Stimulated activated CD4-positive, alpha-beta T cell treated with anti-CD3 and anti-CD28 coated beads, Interleukin-12 subunit alpha, Interleukin-12 subunit beta, amount 100 ng/mL, for 24 hours (primary cell): ENCODE measurements at regions not wholly inside any gene's neighbourhood (a gene's known extent, or its start where the extent isn't known, plus 50 kb on each side); places are given as distances from the start of the nearest gene placed in this dataset.
"Not testable (repeated sequence)": the region's sequence is repeated elsewhere in the genome, so short reads cannot be mapped to it uniquely, and the experiment has no call there.

Source experiments
- DNase-seq, 2 experiments: peaks; one replicate each; pipeline ENCODE4 v3.0.0-alpha.2; 2020; ENCODE audit warnings: low read depth in 2 of 2

DNA sequence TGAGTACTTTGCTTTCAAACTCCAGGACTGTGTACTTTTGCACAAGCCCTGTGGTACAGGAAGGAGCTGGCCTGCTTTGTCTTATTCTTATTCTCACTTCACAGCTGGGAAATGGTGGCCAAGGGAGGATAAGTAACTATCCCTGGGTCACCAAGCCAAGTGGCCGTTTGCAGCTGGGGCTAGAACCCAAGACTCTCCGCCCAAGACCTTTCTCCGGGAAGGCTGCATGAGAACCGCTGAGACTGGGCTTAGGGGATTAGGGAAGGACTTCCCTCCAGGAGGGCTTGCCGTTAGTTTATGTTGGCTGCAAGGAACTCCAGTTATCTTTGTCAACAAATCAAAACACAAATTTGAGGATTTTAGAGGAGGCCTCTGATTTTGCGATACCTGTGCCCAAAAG is 109.5 kb upstream of the ADRA1D start:
- DNase-seq: no peak

DNA sequence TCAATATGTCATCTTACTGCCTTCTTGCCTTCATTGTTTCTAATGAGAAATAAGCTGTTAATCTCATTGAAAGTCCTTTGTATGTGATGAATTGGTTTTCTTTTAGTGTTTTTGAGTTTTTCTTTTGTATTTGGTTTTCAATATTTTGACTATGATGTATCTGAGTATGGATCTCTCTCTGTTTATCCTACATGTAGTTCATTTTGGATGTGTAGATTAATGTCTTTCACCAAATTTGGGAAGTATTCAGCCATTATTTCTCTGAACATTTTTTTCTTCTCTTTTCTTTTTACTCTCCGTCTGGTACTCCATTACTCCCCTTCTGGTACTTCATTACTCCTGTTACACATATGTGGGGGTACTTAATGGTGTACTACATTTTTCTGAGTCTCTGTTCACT is 103.3 kb upstream of the ADRA1D start:
- DNase-seq: no peak

DNA sequence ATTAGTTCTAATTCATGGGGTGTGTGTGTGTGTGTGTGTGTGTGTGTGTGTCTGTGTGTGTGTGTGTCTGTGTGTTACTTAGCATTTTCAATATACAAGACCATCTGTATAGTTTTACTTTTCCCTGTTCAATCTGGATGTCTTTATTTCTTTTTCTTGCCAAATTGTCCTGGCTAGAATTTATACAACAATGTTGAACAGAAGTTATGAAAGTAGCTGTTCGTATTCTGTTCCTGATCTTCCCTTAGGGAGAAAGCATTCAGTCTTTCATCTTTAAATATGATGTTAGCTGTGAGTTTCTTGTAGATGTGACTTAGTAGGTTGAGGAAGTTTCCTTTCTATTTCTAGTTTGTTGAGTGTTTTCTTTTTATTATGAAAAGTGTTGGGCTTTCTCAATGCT is 101.0 kb upstream of the ADRA1D start:
- no peak for DNase-seq

DNA sequence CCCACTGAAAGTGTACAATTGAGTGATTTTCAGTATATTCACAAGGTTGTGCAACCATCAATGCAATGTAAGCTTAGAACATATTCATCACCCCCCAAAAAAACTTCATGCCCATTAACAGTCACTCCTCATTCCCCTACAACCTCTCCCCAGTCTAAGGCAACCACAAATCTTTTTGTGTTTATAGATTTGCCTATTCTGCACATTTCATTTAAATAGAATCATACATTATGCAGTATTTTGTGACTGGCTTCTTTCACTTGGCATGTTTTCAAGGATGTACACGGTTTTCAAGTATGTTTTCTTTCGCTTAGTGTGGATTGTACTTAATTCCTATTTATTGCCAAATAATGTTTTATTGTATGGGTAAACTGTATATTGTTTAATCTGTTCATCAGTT is 95.6 kb upstream of the ADRA1D start:
- no peak for DNase-seq

DNA sequence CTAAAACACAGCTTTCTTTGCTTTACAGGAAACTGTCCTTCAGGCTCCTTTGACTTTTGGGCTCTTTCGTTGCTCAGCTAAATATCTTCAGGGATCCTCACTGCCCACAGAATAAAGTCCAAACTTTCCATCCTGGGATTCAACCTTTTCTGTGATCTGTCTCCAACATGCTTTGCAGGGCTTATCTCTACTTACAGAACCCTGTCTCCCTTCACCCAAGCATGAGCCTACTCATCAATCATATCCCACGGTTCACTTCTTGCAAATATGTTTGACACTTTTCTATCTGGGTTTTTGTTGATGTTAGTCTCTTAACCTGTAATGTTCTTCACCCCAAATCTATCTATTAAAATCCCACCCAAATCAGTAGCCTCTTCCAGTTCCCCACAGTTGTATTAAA is 93.5 kb upstream of the ADRA1D start:
- DNase-seq: no peak

DNA sequence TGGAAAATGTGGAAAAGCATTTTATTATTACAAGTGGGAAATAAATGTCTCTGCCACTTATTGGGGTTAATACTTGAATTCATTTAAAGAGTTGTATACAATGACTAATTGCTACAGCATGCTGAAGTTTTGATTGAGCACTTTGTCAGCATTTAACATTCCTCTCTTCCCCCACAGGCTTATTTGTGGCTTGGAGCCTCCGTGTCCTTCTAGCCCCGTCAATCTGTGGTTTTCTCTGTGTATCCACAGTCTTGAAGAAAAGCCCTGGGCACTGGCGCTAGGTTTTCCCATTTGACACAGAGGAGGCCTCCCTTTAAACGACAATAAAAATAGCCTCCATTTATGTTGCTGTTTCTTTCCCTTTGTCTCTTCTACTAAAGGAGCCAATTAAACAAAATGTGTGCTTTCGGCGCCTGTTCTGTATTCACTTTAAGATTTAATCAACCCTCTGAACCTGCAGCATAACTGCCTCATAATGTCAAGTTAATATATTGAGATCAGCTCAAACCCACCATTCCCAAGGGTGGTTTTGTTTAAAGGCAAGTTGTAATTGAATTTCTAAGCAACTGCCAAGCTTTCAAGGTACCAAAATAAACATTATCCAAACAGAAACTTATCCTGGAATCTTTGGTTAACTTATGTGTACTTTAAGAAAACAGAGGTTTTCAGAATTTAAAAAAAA is 92.9 kb upstream of the ADRA1D start:
- DNase-seq: no peak

DNA sequence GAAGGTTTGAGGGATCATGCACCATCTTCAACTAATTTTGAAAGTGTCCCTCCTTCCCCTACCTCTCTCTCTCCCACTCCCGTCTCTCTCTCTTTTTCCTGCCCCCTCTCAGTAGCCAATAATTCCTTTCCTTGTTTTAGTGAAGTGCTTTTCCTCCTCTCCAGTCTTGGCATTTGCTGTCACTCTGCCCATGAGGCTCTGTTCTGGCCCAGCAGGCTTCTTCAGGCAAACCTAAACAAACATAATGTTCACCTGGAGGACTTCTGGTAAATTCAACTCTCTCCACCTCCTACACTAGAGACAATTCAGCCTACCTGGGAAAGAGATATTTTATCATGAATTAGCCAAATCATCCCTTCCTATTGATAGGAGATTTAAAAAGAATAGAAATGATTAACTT is 86.6 kb upstream of the ADRA1D start:
- no peak for DNase-seq

DNA sequence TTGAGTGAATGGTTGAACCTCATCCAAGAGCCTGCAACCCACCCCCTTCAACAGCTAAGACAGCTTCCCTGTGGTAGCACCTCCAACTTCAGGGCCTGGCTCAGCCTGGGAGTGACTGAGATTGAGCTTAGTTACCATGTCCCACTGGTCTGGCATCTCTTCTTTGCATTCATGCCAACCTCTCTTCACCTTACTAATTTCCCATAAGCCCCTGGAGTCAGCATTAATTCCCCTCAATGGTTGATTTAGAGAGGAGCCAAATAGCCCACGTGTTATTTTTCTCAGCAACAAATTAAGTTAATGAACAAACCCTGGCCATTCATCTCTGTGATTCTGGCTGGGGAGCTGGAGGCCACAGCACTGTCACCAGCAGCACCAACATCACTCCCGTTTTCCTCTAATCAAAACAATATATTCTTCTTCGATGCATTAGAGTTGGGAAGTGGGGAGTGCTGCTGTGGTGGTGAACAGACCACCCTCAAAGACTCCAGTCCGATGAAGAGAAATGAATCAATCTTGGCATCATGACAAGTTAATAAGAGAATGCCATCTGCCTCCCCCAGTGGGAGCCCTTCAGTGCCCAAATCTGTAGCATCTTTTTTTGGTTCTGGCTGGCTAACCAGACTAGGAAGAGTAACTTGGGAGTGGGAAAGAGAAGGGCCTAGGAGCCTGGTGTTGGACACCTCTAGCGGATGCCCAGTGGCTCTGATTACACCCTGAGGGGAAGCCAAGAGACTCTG is 83.2 kb upstream of the ADRA1D start:
- no peak for DNase-seq

DNA sequence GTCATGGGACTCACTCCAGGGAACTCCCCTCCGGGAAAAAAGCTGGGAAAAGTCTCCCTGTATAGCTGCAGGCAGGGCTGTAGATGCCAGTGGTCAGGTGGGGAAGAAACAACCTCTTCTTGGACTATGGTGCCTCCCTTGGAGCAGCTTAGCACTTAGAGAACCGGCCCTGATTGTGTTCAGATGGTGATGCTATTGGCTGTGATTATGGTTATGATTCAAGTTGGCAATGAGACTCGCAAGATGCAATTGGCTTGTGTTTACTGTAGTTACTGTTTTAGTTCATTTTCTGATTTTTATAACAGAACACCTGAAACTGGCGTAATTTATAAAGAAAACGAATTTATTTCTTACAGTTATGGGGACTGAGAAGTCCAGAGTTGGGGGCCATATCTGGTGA is 80.9 kb upstream of the ADRA1D start:
- no peak for DNase-seq

DNA sequence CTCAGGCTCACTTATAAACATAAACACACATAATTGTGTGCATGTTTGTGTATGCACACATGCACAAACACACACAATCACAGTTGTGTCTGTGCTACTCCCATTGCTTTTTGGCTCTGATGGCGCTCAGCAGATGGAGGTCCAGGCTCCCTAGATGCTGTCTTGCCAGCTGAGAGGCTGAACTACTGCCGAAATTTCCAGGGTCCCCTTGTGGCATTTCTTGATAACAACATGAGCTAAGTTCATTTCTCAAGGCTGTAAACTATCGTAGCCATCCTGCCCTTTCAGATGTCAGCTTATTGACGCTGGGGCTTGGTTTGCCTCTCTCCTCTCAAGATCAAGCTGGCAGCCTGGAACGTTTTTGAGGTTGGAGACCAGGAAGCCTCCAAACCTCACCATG is 80.1 kb upstream of the ADRA1D start:
- no peak for DNase-seq

DNA sequence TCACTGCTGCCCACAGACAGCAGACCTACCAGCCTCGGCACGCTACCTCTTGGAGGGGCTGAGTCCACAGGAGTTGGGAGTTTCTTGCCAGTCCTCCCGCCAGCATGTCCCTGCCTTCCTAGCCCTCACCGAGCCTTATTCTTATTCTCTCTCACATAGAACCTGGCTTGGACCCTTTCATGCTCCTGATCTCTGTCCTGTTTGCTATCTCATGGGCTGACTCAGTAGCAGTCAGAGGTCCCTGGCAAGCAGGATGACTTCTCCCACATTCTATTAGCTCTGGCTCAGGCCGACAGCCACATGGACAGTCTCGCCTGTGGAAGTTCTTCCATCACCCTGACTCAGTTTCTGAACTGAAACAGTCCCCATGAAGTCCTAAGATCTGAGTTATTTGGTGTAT is 79.5 kb upstream of the ADRA1D start:
- DNase-seq: no peak

DNA sequence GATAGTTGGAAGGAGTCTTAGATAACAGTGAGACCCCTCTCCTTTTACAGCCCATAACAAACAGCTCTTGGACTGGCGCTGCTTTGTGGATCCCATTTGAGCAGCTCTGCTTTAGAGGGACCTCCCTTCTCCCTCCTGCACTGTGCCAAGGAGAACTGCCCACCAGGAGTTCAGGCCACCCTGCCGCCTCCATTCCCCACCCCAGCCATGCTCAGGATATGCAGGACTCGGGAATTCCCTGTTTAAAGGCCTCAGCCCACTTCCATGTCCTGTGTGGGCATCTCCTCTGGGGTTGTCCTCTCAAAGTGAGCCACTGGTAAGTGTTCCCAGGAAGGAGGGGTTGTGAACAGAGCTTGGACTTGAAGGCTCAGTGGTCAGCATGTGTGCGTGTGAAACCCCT is 78.9 kb upstream of the ADRA1D start:
- no peak for DNase-seq

DNA sequence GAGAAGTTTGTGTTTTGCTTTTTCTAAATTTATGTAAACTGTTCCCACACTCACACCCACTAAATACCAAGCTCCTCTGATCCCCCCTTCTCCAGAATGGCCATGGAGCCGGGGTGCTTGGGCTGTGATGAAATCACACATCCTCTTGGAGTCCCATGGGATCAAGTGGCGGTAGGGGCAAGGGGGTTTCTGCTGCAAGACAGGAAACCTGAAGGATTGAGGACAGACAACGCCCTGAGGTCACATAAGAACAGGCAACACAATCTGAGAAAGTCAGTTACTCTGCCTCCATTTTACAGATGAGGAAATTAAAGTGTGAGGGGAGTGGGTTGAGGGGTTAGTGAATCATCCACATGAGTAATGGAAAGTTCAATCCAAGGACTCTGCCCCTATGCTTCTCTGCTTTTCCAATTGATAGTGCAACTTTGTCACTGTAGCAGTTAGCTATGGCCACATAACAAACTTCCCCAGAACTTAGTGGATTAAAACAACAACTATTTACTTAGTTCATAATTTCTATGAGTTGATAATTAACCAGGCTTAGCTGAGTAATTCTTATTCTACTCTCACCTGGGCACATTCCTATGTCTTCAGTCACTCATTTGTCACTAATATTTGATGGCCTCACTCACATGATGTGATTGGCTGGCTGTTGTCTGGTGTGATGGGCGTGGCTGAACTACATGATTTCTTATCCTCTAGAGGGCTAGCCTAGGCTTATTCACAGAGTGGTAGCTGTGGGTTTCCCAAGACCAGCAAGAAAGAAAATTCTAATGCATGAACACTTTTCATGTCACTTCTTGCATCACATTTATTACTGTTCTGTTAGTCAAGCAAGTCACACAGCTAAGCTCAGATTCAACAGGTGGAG is 77.3 kb upstream of the ADRA1D start:
- no peak for DNase-seq

DNA sequence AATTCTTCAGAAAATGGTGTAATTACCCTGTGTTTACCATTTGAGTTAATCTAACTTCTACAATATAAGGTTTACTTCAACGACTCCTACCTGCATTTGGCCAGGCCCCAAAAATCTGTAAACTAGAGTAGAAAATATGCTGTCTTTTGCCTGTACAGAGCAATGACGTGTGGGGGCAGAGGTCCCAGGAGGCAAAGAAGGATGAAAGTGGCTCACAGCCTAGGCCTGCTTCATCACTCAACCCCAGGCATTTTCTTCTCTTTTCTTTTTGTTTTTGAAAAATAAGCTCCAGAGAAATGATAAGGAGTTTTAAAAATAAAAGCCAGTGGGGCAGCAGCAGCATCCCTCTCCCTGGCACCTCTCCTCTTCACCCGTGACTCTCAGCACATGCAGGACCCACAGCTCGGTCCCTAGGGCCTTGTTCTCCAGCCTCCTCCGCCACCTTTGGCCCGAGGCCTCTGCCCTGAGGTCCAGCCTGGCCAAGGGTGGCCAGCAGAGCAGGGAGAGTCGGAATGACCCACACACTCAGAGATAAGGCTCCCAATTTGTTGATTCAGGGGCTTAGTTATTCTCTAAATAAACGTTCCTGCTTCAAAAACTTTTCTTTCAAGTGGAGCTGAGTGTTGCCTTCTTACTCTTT is 76.6 kb upstream of the ADRA1D start:
- DNase-seq: no peak

DNA sequence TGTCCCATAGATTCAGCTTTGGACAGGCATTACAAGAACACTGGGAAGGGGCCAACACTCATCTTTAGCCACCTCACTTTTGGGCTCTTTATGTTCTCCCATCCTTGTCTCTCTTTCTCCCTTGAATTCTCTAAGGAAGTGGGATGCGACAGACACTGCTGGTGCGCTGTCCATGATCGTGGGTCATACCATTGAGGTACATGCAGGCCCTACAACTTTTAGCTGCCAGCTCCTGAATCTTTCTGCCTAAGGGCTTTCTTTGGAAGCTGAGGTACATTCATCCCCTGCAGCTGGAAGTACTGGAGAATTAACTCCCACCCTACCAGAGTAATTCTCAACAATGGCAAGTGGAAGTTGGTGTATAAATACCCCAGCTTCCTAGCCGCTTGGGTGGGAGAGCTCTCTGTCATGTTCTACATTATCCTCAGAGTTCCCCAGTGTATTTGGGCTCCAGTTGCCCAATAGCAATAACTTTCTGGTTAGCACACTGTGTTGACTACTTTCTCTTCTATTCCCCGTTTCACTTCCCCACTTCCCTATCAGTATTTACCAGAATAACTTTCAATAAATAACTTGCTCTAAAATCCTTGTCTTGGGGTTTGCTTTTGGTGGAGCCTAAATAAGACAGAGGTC is 75.6 kb upstream of the ADRA1D start:
- DNase-seq: no peak

DNA sequence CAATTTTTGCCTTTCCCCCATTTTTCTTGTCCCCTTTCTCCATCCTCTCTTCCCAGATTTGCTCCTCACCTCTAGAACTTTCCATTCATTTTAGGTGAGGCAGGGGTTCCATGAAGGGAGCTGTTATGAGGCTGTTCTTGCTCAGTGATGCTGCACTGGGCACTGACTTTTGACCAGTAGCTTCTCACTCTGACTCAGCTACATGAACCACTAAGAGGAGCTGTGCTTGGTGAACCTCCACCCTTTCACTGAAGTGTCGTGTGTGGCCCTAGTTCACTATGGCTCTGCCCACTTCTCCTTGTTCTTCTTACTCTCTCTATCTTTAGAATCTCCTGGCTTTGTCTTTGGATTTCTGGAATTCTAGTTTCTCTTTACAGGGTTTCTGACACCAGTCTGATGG is 73.4 kb upstream of the ADRA1D start:
- no peak for DNase-seq

DNA sequence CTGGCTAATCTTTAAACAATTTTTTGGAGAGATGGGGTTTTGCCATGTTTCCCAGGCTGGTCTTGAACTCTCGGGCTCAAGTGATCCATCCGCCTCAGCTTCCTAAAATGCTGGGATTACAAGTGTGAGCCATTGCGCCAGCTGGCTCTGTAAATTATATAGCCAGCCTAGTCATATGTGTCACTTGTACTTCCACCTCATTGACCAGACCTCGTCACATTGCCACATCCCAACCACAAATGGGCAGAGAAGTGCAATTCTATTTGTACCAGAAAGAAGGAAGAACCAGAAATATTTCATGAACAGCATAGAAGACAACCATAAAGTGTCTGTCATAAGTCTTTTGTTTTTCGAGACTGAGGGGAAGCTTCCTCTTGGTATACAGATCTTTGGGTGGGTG is 71.2 kb upstream of the ADRA1D start:
- DNase-seq: no peak

DNA sequence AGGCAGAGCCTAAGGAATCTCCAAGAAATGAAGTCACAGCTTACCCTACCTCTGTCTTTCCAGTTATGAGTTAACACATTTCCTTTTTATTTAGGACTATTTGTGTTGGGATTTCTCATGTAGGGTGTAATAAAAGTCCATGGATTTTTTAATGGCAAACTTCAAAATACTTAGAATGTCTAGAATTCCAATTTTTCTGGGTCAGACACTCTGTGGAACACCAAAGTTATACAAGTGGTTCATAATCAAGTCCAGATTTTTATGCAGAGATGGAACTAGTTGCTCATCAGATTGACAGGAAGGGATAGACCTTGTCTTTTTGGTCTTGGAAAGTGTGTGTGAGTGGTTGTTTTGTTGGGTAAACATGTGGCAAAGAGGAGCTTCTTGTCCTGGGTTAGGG is 69.8 kb upstream of the ADRA1D start:
- no peak for DNase-seq

DNA sequence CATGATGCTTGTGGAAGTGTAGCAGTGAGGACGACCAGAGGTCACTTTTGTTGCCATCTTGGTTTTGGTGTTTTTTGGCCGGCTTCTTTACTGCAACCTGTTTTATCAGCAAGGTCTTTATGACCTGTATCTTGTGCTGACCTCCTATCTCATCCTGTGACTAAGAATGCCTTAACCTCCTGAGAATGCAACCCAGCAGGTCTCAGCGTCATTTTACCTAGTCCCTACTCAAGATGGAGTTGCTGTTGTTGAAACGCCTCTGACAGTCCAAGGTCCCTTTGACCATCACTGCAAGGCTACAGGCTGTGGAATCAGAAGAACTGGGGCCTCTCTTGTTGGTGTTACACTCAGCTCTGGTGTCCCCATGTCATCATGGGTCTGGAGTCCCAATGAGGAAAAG is 61.5 kb upstream of the ADRA1D start:
- DNase-seq: not testable (repeated sequence)

DNA sequence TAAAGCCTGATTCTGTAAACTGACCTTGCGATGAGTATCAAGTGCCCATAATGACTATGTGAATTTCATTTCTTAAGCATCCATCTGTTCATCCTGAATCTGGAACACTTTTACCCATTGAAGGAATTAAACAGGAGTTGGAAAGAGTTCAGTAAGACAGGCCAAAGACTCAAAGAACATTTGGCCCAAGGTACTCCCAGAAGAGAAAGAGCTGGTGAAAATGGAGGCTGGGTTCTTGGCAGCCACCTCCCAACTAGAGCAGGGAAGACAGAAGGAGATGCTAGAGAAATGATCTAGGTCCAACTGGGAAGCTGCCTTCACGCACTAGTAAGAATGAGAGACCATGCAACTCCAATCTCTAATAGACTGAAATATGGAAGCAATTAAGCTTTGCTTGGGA is 57.1 kb upstream of the ADRA1D start:
- DNase-seq: no peak

DNA sequence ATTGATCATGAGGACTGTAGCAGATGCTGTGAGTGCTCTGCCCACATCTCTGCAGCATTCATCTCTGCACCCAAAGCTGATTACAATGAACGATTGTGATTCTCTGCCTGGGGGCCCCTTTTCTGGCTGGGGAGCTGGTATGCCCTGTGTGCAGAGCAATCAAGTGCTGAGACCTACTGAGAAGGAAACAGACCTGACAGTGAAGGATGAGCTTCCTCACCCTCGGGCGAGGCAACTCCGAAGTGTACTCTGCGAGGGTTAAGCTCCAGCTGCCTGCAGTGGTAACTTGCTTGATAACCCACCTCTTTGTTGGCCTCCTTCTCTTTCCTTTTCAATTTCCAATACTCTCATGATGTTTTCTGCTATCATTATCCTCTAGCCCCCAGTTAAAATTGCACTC is 56.0 kb upstream of the ADRA1D start:
- DNase-seq: no peak

DNA sequence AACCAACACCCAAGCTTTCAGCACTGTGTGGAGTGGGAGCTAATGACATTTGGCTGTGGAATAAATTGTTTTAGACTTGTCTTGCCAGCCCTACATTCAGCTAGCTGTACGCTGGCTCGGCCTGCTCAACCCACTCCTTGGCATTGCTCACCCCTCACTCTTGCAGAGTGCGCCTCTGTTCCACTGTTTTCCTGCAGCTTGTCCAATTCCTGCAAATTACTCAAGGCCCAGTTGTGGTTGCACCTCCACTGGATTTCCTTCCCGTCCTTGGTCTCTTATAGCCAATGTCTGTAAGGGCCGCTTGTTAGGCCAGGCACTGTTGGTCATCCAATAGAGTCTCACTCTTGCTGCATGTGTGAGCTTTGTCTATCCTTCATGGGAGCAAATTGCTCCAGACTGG is 55.5 kb upstream of the ADRA1D start:
- no peak for DNase-seq
